Effector memory CD8-positive, alpha-beta T cell (primary cell): ENCODE measurements at regions not wholly inside any gene's neighbourhood (a gene's known extent, or its start where the extent isn't known, plus 50 kb on each side); places are given as distances from the start of the nearest gene placed in this dataset.

ENCODE experiments used
- ATAC-seq: fragments of 150-1000 bp; cut with Tn5 transposase; replicated peaks from 2 replicates; pipeline ENCODE4 v1.10.0; 2021; ENCODE audit warnings: mild to moderate bottlenecking, moderate library complexity
- DNase-seq, 3 experiments: peaks; one replicate each; pipeline ENCODE4 v3.0.0; 2021
- H3K27ac Mint-ChIP-seq, 2 donors: one replicate each; pipeline ENCODE4 v1.8.0; 2022; ENCODE audit warnings: mild to moderate bottlenecking in 2 of 2, mixed read lengths in 2 of 2, moderate library complexity in 2 of 2
- H3K27me3 Mint-ChIP-seq, 2 donors: one replicate each; pipeline ENCODE4 v1.8.0; 2022; ENCODE audit warnings: mixed read lengths in 2 of 2
- H3K36me3 Mint-ChIP-seq: one replicate; pipeline ENCODE4 v1.8.0; 2022; ENCODE audit warnings: mild to moderate bottlenecking, moderate library complexity, mixed read lengths; ENCODE audit not compliant: insufficient read depth
- H3K4me1 Mint-ChIP-seq, 2 donors: one replicate each; pipeline ENCODE4 v1.8.0; 2022; ENCODE audit warnings: low read depth in 2 of 2, mixed read lengths in 2 of 2
- H3K4me3 Mint-ChIP-seq, 2 donors: one replicate each; pipeline ENCODE4 v1.8.0; 2022; ENCODE audit warnings: mild to moderate bottlenecking in 2 of 2, mixed read lengths in 2 of 2, moderate library complexity in 2 of 2
- H3K9me3 Mint-ChIP-seq, 2 donors: one replicate each; pipeline ENCODE4 v1.8.0; 2022; ENCODE audit warnings: mixed read lengths in 2 of 2

GRCh38 chr2:38199127-38199526, 123.2 kb upstream of the CYP1B1 start:
- Mint-ChIP-seq H3K27me3 (peaks cover 28 to 31% of the 10 kb centered on the region in 2 donors), H3K27ac (no peak overlapping the region), H3K36me3 (no peaks in the 10 kb centered on the region), H3K4me1 (no peaks in the 10 kb centered on the region), H3K4me3 (no peak overlapping the region), H3K9me3 (no peaks in the 10 kb centered on the region)
- no peak for DNase-seq
- no peak for ATAC-seq

- ATAC-seq (no peak), DNase-seq (no peak)
- Mint-ChIP-seq H3K27me3 (peaks cover 0 to 2% of the 10 kb centered on the region in 2 donors), H3K27ac (no peak overlapping the region), H3K36me3 (no peaks in the 10 kb centered on the region), H3K4me3 (no peak overlapping the region), H3K9me3 (peaks cover 0 to 1% of the 10 kb centered on the region in 2 donors), H3K4me1 (no peaks in the 10 kb centered on the region)
These were observed 118.8 kb upstream of the CYP1B1 start for GRCh38 chr2:38194751-38195150.

- DNase-seq = no peak
- Mint-ChIP-seq H3K36me3 (no peaks in the 10 kb centered on the region), H3K27ac (no peak overlapping the region), H3K27me3 (no peaks in the 10 kb centered on the region), H3K4me3 (no peak overlapping the region), H3K4me1 (no peaks in the 10 kb centered on the region), H3K9me3 (peaks cover 0 to 1% of the 10 kb centered on the region in 2 donors)
- no peak for ATAC-seq
These were observed 117.0 kb upstream of the CYP1B1 start for GRCh38 chr2:38192976-38193375.

GRCh38 chr2:38192046-38192445, 116.1 kb upstream of the CYP1B1 start:
- Mint-ChIP-seq H3K27ac (no peak overlapping the region), H3K4me1 (no peaks in the 10 kb centered on the region), H3K4me3 (no peak overlapping the region), H3K36me3 (no peaks in the 10 kb centered on the region), H3K27me3 (no peaks in the 10 kb centered on the region), H3K9me3 (peaks cover 0 to 1% of the 10 kb centered on the region in 2 donors)
- DNase-seq (no peak), ATAC-seq (no peak)

GRCh38 chr2:38191516-38191915, 115.6 kb upstream of the CYP1B1 start:
- Mint-ChIP-seq H3K4me3 (no peak overlapping the region), H3K9me3 (peaks cover 0 to 1% of the 10 kb centered on the region in 2 donors), H3K27ac (no peak overlapping the region), H3K4me1 (no peaks in the 10 kb centered on the region), H3K36me3 (no peaks in the 10 kb centered on the region), H3K27me3 (no peaks in the 10 kb centered on the region)
- no peak for ATAC-seq
- DNase-seq = no peak

GRCh38 chr2:38190542-38191218, 114.7 kb upstream of the CYP1B1 start:
- Mint-ChIP-seq H3K4me3 (no peak overlapping the region), H3K27ac (no peak overlapping the region)
- ATAC-seq = no peak

GRCh38 chr2:38187541-38188011, 111.6 kb upstream of the CYP1B1 start:
- Mint-ChIP-seq H3K36me3 (no peaks in the 10 kb centered on the region), H3K27ac (no peak overlapping the region), H3K9me3 (peaks cover 0 to 1% of the 10 kb centered on the region in 2 donors), H3K4me1 (peaks cover 5 to 14% of the 10 kb centered on the region in 2 donors), H3K27me3 (no peaks in the 10 kb centered on the region), H3K4me3 (no peak overlapping the region)
- no peak for DNase-seq
- no peak for ATAC-seq

More at GRCh38 chr2:38190542-38191218, 114.7 kb upstream of the CYP1B1 start:
- H3K27me3 Mint-ChIP-seq = no peaks in the 10 kb centered on the region
- H3K4me1 Mint-ChIP-seq = peaks cover 0 to 5% of the 10 kb centered on the region in 2 donors
- H3K36me3 Mint-ChIP-seq = no peaks in the 10 kb centered on the region
- peaks cover 0 to 1% of the 10 kb centered on the region in 2 donors for H3K9me3 Mint-ChIP-seq
- DNase-seq = no peak

- no peaks in the 10 kb centered on the region for H3K9me3 Mint-ChIP-seq
- H3K27ac Mint-ChIP-seq = no peak overlapping the region
- peak overlapping the region in 1 of 2 donors; percentile 13 for H3K4me3 Mint-ChIP-seq
- H3K4me1 Mint-ChIP-seq = peaks cover 5 to 14% of the 10 kb centered on the region in 2 donors
- H3K27me3 Mint-ChIP-seq = peaks cover 9 to 12% of the 10 kb centered on the region in 2 donors
- no peaks in the 10 kb centered on the region for H3K36me3 Mint-ChIP-seq
- ATAC-seq (peak; percentile 76), DNase-seq (peak in 1 of 3 experiments; percentile 5)
These were observed 109.1 kb upstream of the CYP1B1 start for GRCh38 chr2:38185012-38185491.

GRCh38 chr2:38182492-38183003, 106.6 kb upstream of the CYP1B1 start:
- no peak overlapping the region for H3K27ac Mint-ChIP-seq
- ATAC-seq (no peak), DNase-seq (no peak)
- H3K27me3 Mint-ChIP-seq = peaks cover 21% of the 10 kb centered on the region in 2 donors
- no peaks in the 10 kb centered on the region for H3K9me3 Mint-ChIP-seq
- no peak overlapping the region for H3K4me3 Mint-ChIP-seq
- peaks cover 5 to 14% of the 10 kb centered on the region in 2 donors for H3K4me1 Mint-ChIP-seq
- H3K36me3 Mint-ChIP-seq = no peaks in the 10 kb centered on the region

GRCh38 chr2:38181806-38182491, 106.0 kb upstream of the CYP1B1 start:
- Mint-ChIP-seq H3K36me3 (no peaks in the 10 kb centered on the region), H3K9me3 (no peaks in the 10 kb centered on the region), H3K4me3 (no peak overlapping the region), H3K27ac (no peak overlapping the region), H3K27me3 (peaks cover 21% of the 10 kb centered on the region in 2 donors), H3K4me1 (peaks cover 5 to 14% of the 10 kb centered on the region in 2 donors)
- ATAC-seq (no peak), DNase-seq (no peak)

GRCh38 chr2:38180754-38181153, 104.8 kb upstream of the CYP1B1 start:
- DNase-seq = no peak
- H3K4me3 Mint-ChIP-seq = no peak overlapping the region
- no peaks in the 10 kb centered on the region for H3K36me3 Mint-ChIP-seq
- peaks cover 5 to 10% of the 10 kb centered on the region in 2 donors for H3K4me1 Mint-ChIP-seq
- ATAC-seq = no peak
- H3K27me3 Mint-ChIP-seq = peaks cover 21 to 22% of the 10 kb centered on the region in 2 donors
- no peaks in the 10 kb centered on the region for H3K9me3 Mint-ChIP-seq
- no peak overlapping the region for H3K27ac Mint-ChIP-seq

- Mint-ChIP-seq H3K27ac (no peak overlapping the region), H3K4me3 (no peak overlapping the region), H3K36me3 (no peaks in the 10 kb centered on the region), H3K4me1 (no peaks in the 10 kb centered on the region), H3K27me3 (peaks cover 21 to 36% of the 10 kb centered on the region in 2 donors), H3K9me3 (no peaks in the 10 kb centered on the region)
- ATAC-seq (no peak), DNase-seq (no peak)
These were observed 102.8 kb upstream of the CYP1B1 start for GRCh38 chr2:38178556-38179419.

- Mint-ChIP-seq H3K36me3 (no peaks in the 10 kb centered on the region), H3K4me1 (no peaks in the 10 kb centered on the region), H3K4me3 (no peak overlapping the region), H3K27ac (no peak overlapping the region), H3K9me3 (no peaks in the 10 kb centered on the region), H3K27me3 (peaks cover 21 to 36% of the 10 kb centered on the region in 2 donors)
- DNase-seq = no peak
- ATAC-seq = no peak
These were observed 102.2 kb upstream of the CYP1B1 start for GRCh38 chr2:38178119-38178518.
